ENCODE measurements at regions not wholly inside any gene's neighbourhood (a gene's known extent, or its start where the extent isn't known, plus 50 kb on each side); places are given as distances from the start of the nearest gene placed in this dataset.

GRCh38 chr10:37710831-37711616 is 146.4 kb downstream of the ZNF248 start:
- no peak for TF ChIP-seq EZH2phosphoT487 (IDR thresholded peaks at IDR 0.05; ENCODE audit: borderline replicate concordance)
- no peak for TF ChIP-seq CTCF (conservative IDR thresholded peaks at IDR 0.05; ENCODE audit: low read length)

GRCh38 chr10:37707829-37708578 is 149.4 kb downstream of the ZNF248 start:
- no peaks in the 10 kb centered on the region for H3K36me3 ChIP-seq (ENCODE audit: insufficient read depth, low read length)
- TF ChIP-seq CTCF (conservative IDR thresholded peaks at IDR 0.05; ENCODE audit: low read length) (no peak), EZH2phosphoT487 (IDR thresholded peaks at IDR 0.05; ENCODE audit: borderline replicate concordance) (no peak)
- peaks cover 6% of the 10 kb centered on the region; the same call in 1 of the 2 replicates for H3K9me3 ChIP-seq (ENCODE audit: insufficient read depth, low read depth, low read length)
- H3F3A ChIP-seq (ENCODE audit: low read depth): no peaks in the 10 kb centered on the region
- H4K20me1 ChIP-seq (ENCODE audit: insufficient read depth, low read length, poor library complexity, severe bottlenecking): no peaks in the 10 kb centered on the region
- H3K4me2 ChIP-seq (ENCODE audit: low read depth, low read length, poor library complexity, severe bottlenecking): no peak overlapping the region
- H3K4me3 ChIP-seq (ENCODE audit: low read length, poor library complexity, severe bottlenecking): no peak overlapping the region
- H3K79me2 ChIP-seq (ENCODE audit: insufficient read depth, low read length): no peaks in the 10 kb centered on the region
- no peaks in the 10 kb centered on the region for H3K4me1 ChIP-seq (ENCODE audit: insufficient read depth, low read length, poor library complexity, severe bottlenecking)
- H3K9ac ChIP-seq (ENCODE audit: low read depth, low read length, poor library complexity, severe bottlenecking): no peak overlapping the region
- no peaks in the 10 kb centered on the region for H3K9me2 ChIP-seq (replicated peaks; ENCODE audit: low read depth, low read length)
- no peaks in the 10 kb centered on the region for H3K27me3 ChIP-seq (ENCODE audit: insufficient read depth, low read length, poor library complexity, severe bottlenecking)
- H2AFZ ChIP-seq (ENCODE audit: low read length): no peak overlapping the region

More at GRCh38 chr10:37710831-37711616, 146.4 kb downstream of the ZNF248 start:
- H4K20me1 ChIP-seq (ENCODE audit: insufficient read depth, low read length, poor library complexity, severe bottlenecking): no peaks in the 10 kb centered on the region
- H3K4me1 ChIP-seq (ENCODE audit: insufficient read depth, low read length, poor library complexity, severe bottlenecking): no peaks in the 10 kb centered on the region
- H3K9me3 ChIP-seq (ENCODE audit: insufficient read depth, low read depth, low read length): peaks cover 6% of the 10 kb centered on the region; the same call in 1 of the 2 replicates
- no peaks in the 10 kb centered on the region for H3F3A ChIP-seq (ENCODE audit: low read depth)
- H3K9me2 ChIP-seq (replicated peaks; ENCODE audit: low read depth, low read length): no peaks in the 10 kb centered on the region
- H3K4me3 ChIP-seq (ENCODE audit: low read length, poor library complexity, severe bottlenecking): no peak overlapping the region
- no peak overlapping the region for H2AFZ ChIP-seq (ENCODE audit: low read length)
- H3K79me2 ChIP-seq (ENCODE audit: insufficient read depth, low read length): no peaks in the 10 kb centered on the region
- no peak overlapping the region for H3K9ac ChIP-seq (ENCODE audit: low read depth, low read length, poor library complexity, severe bottlenecking)
- H3K4me2 ChIP-seq (ENCODE audit: low read depth, low read length, poor library complexity, severe bottlenecking): no peak overlapping the region
- H3K27me3 ChIP-seq (ENCODE audit: insufficient read depth, low read length, poor library complexity, severe bottlenecking): no peaks in the 10 kb centered on the region
- no peaks in the 10 kb centered on the region for H3K36me3 ChIP-seq (ENCODE audit: insufficient read depth, low read length)

GRCh38 chr10:37704566-37704965 is 152.8 kb downstream of the ZNF248 start:
- H2AFZ ChIP-seq (ENCODE audit: low read length): no peak overlapping the region
- no peak overlapping the region for H3K9ac ChIP-seq (ENCODE audit: low read depth, low read length, poor library complexity, severe bottlenecking)
- no peak overlapping the region for H3K4me2 ChIP-seq (ENCODE audit: low read depth, low read length, poor library complexity, severe bottlenecking)
- no peaks in the 10 kb centered on the region for H3K9me2 ChIP-seq (replicated peaks; ENCODE audit: low read depth, low read length)
- no peaks in the 10 kb centered on the region for H3K36me3 ChIP-seq (ENCODE audit: insufficient read depth, low read length)
- no peaks in the 10 kb centered on the region for H3K4me1 ChIP-seq (ENCODE audit: insufficient read depth, low read length, poor library complexity, severe bottlenecking)
- no peak overlapping the region for H3K4me3 ChIP-seq (ENCODE audit: low read length, poor library complexity, severe bottlenecking)
- no peak for TF ChIP-seq CTCF (conservative IDR thresholded peaks at IDR 0.05; ENCODE audit: low read length)
- TF ChIP-seq EZH2phosphoT487 (IDR thresholded peaks at IDR 0.05; ENCODE audit: borderline replicate concordance): no peak
- H4K20me1 ChIP-seq (ENCODE audit: insufficient read depth, low read length, poor library complexity, severe bottlenecking): no peaks in the 10 kb centered on the region
- H3K79me2 ChIP-seq (ENCODE audit: insufficient read depth, low read length): no peaks in the 10 kb centered on the region
- H3F3A ChIP-seq (ENCODE audit: low read depth): no peaks in the 10 kb centered on the region
- H3K9me3 ChIP-seq (ENCODE audit: insufficient read depth, low read depth, low read length): no peaks in the 10 kb centered on the region; the same call in 1 of the 2 replicates
- H3K27me3 ChIP-seq (ENCODE audit: insufficient read depth, low read length, poor library complexity, severe bottlenecking): no peaks in the 10 kb centered on the region

All from Loucy (cell line).